ENCODE measurements at regions not wholly inside any gene's neighbourhood (a gene's known extent, or its start where the extent isn't known, plus 50 kb on each side); places are given as distances from the start of the nearest gene placed in this dataset.

GRCh38 chr2:156237558-156237957, 95.0 kb downstream of the NR4A2 start:
- TF ChIP-seq CTCF (IDR thresholded peaks at IDR 0.05) (no peak), POLR2A (IDR thresholded peaks at IDR 0.05) (no peak)

All from Peyer's patch (tissue), 4 donors.